HT1080 (cell line): ENCODE measurements at regions not wholly inside any gene's neighbourhood (a gene's known extent, or its start where the extent isn't known, plus 50 kb on each side); places are given as distances from the start of the nearest gene placed in this dataset.
"Not testable (repeated sequence)": the region's sequence is repeated elsewhere in the genome, so short reads cannot be mapped to it uniquely, and the experiment has no call there.

ENCODE experiments used
- DNase-seq: peaks from one replicate; pipeline ENCODE4 v3.0.0-alpha.2; 2015; ENCODE audit warnings: low read depth

- no peak for DNase-seq
These were observed 53.5 kb downstream of the TEX51 start for GRCh38 chr2:126952216-126952615.

GRCh38 chr2:126953483-126953882, 54.8 kb downstream of the TEX51 start:
- no peak for DNase-seq

GRCh38 chr2:126954831-126955230, 56.1 kb downstream of the TEX51 start:
- no peak for DNase-seq

- not testable (repeated sequence) for DNase-seq
These were observed 58.1 kb downstream of the TEX51 start for GRCh38 chr2:126956773-126957172.

GRCh38 chr2:126963390-126963789, 64.7 kb downstream of the TEX51 start:
- no peak for DNase-seq

GRCh38 chr2:126966601-126967000, 67.9 kb downstream of the TEX51 start:
- DNase-seq: no peak

GRCh38 chr2:126970583-126970982, 71.9 kb downstream of the TEX51 start:
- DNase-seq: no peak

GRCh38 chr2:126971162-126971480, 72.4 kb downstream of the TEX51 start:
- no peak for DNase-seq

GRCh38 chr2:126971481-126972278, 73.0 kb downstream of the TEX51 start:
- peak; percentile 56 for DNase-seq

GRCh38 chr2:126972279-126972626, 73.6 kb downstream of the TEX51 start:
- no peak for DNase-seq

GRCh38 chr2:126973745-126974144, 75.1 kb downstream of the TEX51 start:
- no peak for DNase-seq

GRCh38 chr2:126975671-126976655, 77.3 kb downstream of the TEX51 start:
- no peak for DNase-seq

- DNase-seq: no peak
These were observed 78.1 kb downstream of the TEX51 start for GRCh38 chr2:126976721-126977328.

- DNase-seq: no peak
These were observed 79.6 kb downstream of the TEX51 start for GRCh38 chr2:126978333-126978732.

GRCh38 chr2:126979039-126980003, 80.6 kb downstream of the TEX51 start:
- DNase-seq: no peak

- DNase-seq: no peak
These were observed 82.8 kb downstream of the TEX51 start for GRCh38 chr2:126981476-126981875.

GRCh38 chr2:126982935-126983334, 84.2 kb downstream of the TEX51 start:
- DNase-seq: no peak

GRCh38 chr2:126986631-126987187, 88.0 kb downstream of the TEX51 start:
- no peak for DNase-seq

- DNase-seq: no peak
These were observed 89.8 kb downstream of the TEX51 start for GRCh38 chr2:126988482-126988881.

- DNase-seq: not testable (repeated sequence)
These were observed 90.4 kb downstream of the TEX51 start for GRCh38 chr2:126989064-126989463.

GRCh38 chr2:126990200-126990599, 91.5 kb downstream of the TEX51 start:
- DNase-seq: no peak
